ENCODE measurements at regions not wholly inside any gene's neighbourhood (a gene's known extent, or its start where the extent isn't known, plus 50 kb on each side); places are given as distances from the start of the nearest gene placed in this dataset.

- no peak for DNase-seq (ENCODE audit: low read depth)
- H3K4me3 ChIP-seq (ENCODE audit: low read depth, low read length) = no peak overlapping the region
- TF ChIP-seq CTCF (IDR thresholded peaks at IDR 0.05; ENCODE audit: insufficient read depth, low read depth, low read length) = no peak
These were observed 198.8 kb downstream of the TEX36 start for GRCh38 chr10:125484035-125484732.

GRCh38 chr10:125482637-125483036 is 200.3 kb downstream of the TEX36 start:
- no peak for TF ChIP-seq CTCF (IDR thresholded peaks at IDR 0.05; ENCODE audit: insufficient read depth, low read depth, low read length)
- no peak overlapping the region for H3K4me3 ChIP-seq (ENCODE audit: low read depth, low read length)
- no peak for DNase-seq (ENCODE audit: low read depth)

GRCh38 chr10:125482108-125482507 is 200.9 kb downstream of the TEX36 start:
- no peak for TF ChIP-seq CTCF (IDR thresholded peaks at IDR 0.05; ENCODE audit: insufficient read depth, low read depth, low read length)
- no peak overlapping the region for H3K4me3 ChIP-seq (ENCODE audit: low read depth, low read length)
- DNase-seq (ENCODE audit: low read depth) = peak; percentile 45

DNA sequence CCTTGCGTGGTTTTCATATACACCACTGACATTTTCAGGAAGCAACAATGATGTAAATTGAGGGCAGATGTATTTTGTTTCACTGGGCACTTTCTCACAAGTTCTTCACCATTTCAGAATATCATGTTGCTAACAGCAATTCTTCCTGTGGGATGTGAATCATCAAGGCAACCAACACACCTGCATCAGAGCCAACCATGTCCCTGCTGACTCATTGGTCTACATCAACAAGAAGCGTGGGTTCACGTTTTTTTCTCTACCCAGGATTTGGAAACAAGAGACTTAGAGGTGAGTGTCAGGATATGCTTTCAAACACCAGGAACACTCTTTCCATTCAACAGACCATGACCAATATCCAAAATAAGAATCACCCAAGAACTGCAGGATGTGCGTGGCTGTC is 203.9 kb downstream of the TEX36 start:
- H3K4me3 ChIP-seq (ENCODE audit: low read depth, low read length) = no peak overlapping the region
- TF ChIP-seq CTCF (IDR thresholded peaks at IDR 0.05; ENCODE audit: insufficient read depth, low read depth, low read length) = no peak

DNA sequence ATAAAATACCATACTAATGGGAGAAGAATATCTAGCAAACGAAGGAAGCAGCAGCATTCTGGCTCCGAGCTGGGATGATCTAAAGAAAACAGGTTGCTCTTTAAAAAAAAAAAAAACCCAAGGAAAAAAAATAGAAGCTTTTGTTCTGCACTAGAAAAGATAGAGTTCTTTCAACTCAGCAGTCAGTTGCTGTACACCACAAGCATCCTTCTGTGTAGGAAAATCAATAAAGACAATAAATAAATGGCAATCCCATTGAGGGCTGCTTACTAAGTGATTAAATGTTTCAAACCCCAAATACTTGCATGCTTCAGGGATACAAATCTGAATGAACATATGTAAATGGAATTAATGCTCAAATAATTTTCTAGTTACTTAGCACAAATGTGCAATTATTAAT is 207.1 kb downstream of the TEX36 start:
- no peak for TF ChIP-seq CTCF (IDR thresholded peaks at IDR 0.05; ENCODE audit: insufficient read depth, low read depth, low read length)
- H3K4me3 ChIP-seq (ENCODE audit: low read depth, low read length) = no peak overlapping the region
- no peak for DNase-seq (ENCODE audit: low read depth)

More for the DNA sequence above, 203.9 kb downstream of the TEX36 start:
- no peak for DNase-seq (ENCODE audit: low read depth)

- TF ChIP-seq CTCF (IDR thresholded peaks at IDR 0.05; ENCODE audit: insufficient read depth, low read depth, low read length) = no peak
- no peak for DNase-seq (ENCODE audit: low read depth)
- no peak overlapping the region for H3K4me3 ChIP-seq (ENCODE audit: low read depth, low read length)
These were observed 209.7 kb downstream of the TEX36 start for GRCh38 chr10:125473143-125473793.
